HPDE6-E6E7 (cell line): ENCODE measurements at regions not wholly inside any gene's neighbourhood (a gene's known extent, or its start where the extent isn't known, plus 50 kb on each side); places are given as distances from the start of the nearest gene placed in this dataset.
A peak's percentile ranks its signal among the peaks of the same experiment; 100 is the strongest.
"Not testable (repeated sequence)": the region's sequence is repeated elsewhere in the genome, so short reads cannot be mapped to it uniquely, and the experiment has no call there.

Experiments used
- DNase-seq: peaks from one replicate; pipeline ENCODE4 v3.0.0; 2011; ENCODE audit warnings: missing footprints; ENCODE audit errors: extremely low spot score

- DNase-seq = not testable (repeated sequence)
These were observed 140.6 kb upstream of the ZNF91 start for GRCh38 chr19:23535901-23536300.

GRCh38 chr19:23533441-23533840 is 138.2 kb upstream of the ZNF91 start:
- not testable (repeated sequence) for DNase-seq

GRCh38 chr19:23531976-23532375 is 136.7 kb upstream of the ZNF91 start:
- DNase-seq = no peak

GRCh38 chr19:23531231-23531790 is 136.0 kb upstream of the ZNF91 start:
- no peak for DNase-seq

GRCh38 chr19:23528376-23528775 is 133.1 kb upstream of the ZNF91 start:
- no peak for DNase-seq

- DNase-seq = no peak
These were observed 132.5 kb upstream of the ZNF91 start for GRCh38 chr19:23527797-23528196.

- DNase-seq = no peak
These were observed 131.0 kb upstream of the ZNF91 start for GRCh38 chr19:23526302-23526701.

GRCh38 chr19:23525276-23525852 is 130.1 kb upstream of the ZNF91 start:
- no peak for DNase-seq

GRCh38 chr19:23523863-23524262 is 128.6 kb upstream of the ZNF91 start:
- DNase-seq = no peak

GRCh38 chr19:23522431-23522830 is 127.2 kb upstream of the ZNF91 start:
- DNase-seq = no peak

- no peak for DNase-seq
These were observed 126.2 kb upstream of the ZNF91 start for GRCh38 chr19:23521471-23521870.

GRCh38 chr19:23520441-23520840 is 125.2 kb upstream of the ZNF91 start:
- DNase-seq = no peak

GRCh38 chr19:23519031-23519430 is 123.8 kb upstream of the ZNF91 start:
- no peak for DNase-seq

GRCh38 chr19:23516266-23516665 is 121.0 kb upstream of the ZNF91 start:
- no peak for DNase-seq

- no peak for DNase-seq
These were observed 120.3 kb upstream of the ZNF91 start for GRCh38 chr19:23515551-23515950.

- DNase-seq = no peak
These were observed 117.1 kb upstream of the ZNF91 start for GRCh38 chr19:23512151-23512925.

GRCh38 chr19:23509686-23510450 is 114.6 kb upstream of the ZNF91 start:
- DNase-seq = peak; percentile 48

- DNase-seq = no peak
These were observed 112.2 kb upstream of the ZNF91 start for GRCh38 chr19:23507446-23507845.

- no peak for DNase-seq
These were observed 110.5 kb upstream of the ZNF91 start for GRCh38 chr19:23505738-23506137.

GRCh38 chr19:23482829-23483228 is 87.6 kb upstream of the ZNF91 start:
- no peak for DNase-seq

GRCh38 chr19:23481043-23481442 is 85.8 kb upstream of the ZNF91 start:
- DNase-seq = peak; percentile 63

- no peak for DNase-seq
These were observed 80.2 kb upstream of the ZNF91 start for GRCh38 chr19:23475477-23475876.
